GM12878 (cell line): ENCODE measurements at regions not wholly inside any gene's neighbourhood (a gene's known extent, or its start where the extent isn't known, plus 50 kb on each side); places are given as distances from the start of the nearest gene placed in this dataset.

ENCODE experiments used
- CHD2 ChIP-seq: IDR thresholded peaks from 2 replicates; pipeline ENCODE4 v1.6.1; 2011; ENCODE audit warnings: low read depth, low read length, improper control_type of control experiment, borderline replicate concordance
- CREB1 ChIP-seq: IDR thresholded peaks from 2 replicates; pipeline ENCODE4 v1.6.1; 2012; ENCODE audit warnings: low read depth, mild to moderate bottlenecking, inconsistent platforms
- EGR1 ChIP-seq, 2 experiments: IDR thresholded peaks; 1 replicate in 1 of 2; 2 replicates in 1 of 2; pipeline ENCODE4 v1.6.1; 2011 to 2012; ENCODE audit warnings: low read depth in 2 of 2, low read length in 2 of 2, borderline replicate concordance in 1 of 2, mild to moderate bottlenecking in 1 of 2, moderate library complexity in 1 of 2
- EZH2 ChIP-seq: IDR thresholded peaks from 2 replicates; pipeline ENCODE4 v1.6.1; 2012; ENCODE audit warnings: low read depth, mild to moderate bottlenecking, control low read depth, inconsistent platforms, low read length, borderline replicate concordance; ENCODE audit not compliant: control insufficient read depth
- JUNB ChIP-seq: IDR thresholded peaks from 2 replicates; pipeline ENCODE4 v1.6.1; 2016; ENCODE audit warnings: antibody characterized with exemption, mild to moderate bottlenecking
- MAX ChIP-seq: IDR thresholded peaks from 2 replicates; pipeline ENCODE4 v1.6.1; 2012; ENCODE audit warnings: low read depth, low read length, improper control_type of control experiment
- MXI1 ChIP-seq: fragments of 150-350 bp; IDR thresholded peaks from 2 replicates; pipeline ENCODE4 v1.6.1; 2011; ENCODE audit warnings: low read depth, mild to moderate bottlenecking, inconsistent platforms, low read length, improper control_type of control experiment
- NR2C2 ChIP-seq: IDR thresholded peaks from 2 replicates; pipeline ENCODE4 v1.6.1; 2011; ENCODE audit warnings: borderline replicate concordance, low read depth; ENCODE audit not compliant: control insufficient read depth, insufficient read length
- POLR2A ChIP-seq: IDR thresholded peaks from 2 replicates; pipeline ENCODE4 v1.6.1; 2011; ENCODE audit warnings: low read depth, mild to moderate bottlenecking, low read length
- SPI1 ChIP-seq: IDR thresholded peaks from 2 replicates; pipeline ENCODE4 v1.6.1; 2011; ENCODE audit warnings: low read depth, mild to moderate bottlenecking, low read length, moderate library complexity, borderline replicate concordance; ENCODE audit not compliant: insufficient read depth
- YY1 ChIP-seq: IDR thresholded peaks from 2 replicates; pipeline ENCODE4 v1.6.1; 2011; ENCODE audit warnings: low read depth, mild to moderate bottlenecking, low read length
- TF ChIP-seq, protein P1 (sequence below), 3 experiments: IDR thresholded peaks in 2 of 3; conservative IDR thresholded peaks in 1 of 3; 2 replicates each; pipeline ENCODE4 v1.5.1; 2011; ENCODE audit warnings: low read depth in 3 of 3, low read length in 3 of 3, mild to moderate bottlenecking in 3 of 3, control low read depth in 2 of 3, moderate library complexity in 2 of 3, inconsistent platforms in 1 of 3, mixed read lengths in 1 of 3; ENCODE audit not compliant: control insufficient read depth in 2 of 3, insufficient read depth in 1 of 3; ENCODE audit errors: extremely low read depth in 1 of 3

DNA sequence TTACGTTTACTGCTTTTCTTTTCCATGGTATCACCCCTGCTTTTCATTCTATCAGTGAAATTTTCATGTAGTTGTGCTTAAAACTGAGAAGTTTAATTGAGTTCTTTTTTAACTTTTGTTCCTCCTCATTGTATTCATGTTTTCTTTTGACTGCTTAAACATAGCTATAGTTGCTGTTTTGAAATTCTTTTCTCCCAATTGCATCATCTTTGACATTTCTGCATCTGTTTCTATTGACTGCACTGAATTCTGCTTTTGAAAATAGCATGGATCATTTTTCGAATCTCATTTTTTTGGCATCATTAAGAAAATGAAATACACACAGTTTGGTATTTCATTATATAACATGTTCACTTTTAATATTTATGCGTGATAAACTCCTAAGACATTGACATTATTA lies 694.9 kb downstream of the MECOM start:
- TF ChIP-seq, protein P1, sequence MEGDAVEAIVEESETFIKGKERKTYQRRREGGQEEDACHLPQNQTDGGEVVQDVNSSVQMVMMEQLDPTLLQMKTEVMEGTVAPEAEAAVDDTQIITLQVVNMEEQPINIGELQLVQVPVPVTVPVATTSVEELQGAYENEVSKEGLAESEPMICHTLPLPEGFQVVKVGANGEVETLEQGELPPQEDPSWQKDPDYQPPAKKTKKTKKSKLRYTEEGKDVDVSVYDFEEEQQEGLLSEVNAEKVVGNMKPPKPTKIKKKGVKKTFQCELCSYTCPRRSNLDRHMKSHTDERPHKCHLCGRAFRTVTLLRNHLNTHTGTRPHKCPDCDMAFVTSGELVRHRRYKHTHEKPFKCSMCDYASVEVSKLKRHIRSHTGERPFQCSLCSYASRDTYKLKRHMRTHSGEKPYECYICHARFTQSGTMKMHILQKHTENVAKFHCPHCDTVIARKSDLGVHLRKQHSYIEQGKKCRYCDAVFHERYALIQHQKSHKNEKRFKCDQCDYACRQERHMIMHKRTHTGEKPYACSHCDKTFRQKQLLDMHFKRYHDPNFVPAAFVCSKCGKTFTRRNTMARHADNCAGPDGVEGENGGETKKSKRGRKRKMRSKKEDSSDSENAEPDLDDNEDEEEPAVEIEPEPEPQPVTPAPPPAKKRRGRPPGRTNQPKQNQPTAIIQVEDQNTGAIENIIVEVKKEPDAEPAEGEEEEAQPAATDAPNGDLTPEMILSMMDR (IDR thresholded peaks at IDR 0.05 in 2 of 3, conservative IDR thresholded peaks at IDR 0.05 in 1 of 3; ENCODE audit: control insufficient read depth in 2 of 3, extremely low read depth in 1 of 3, insufficient read depth in 1 of 3, low read depth in 3 of 3, low read length in 3 of 3) = no peak
- no peak for TF ChIP-seq SPI1
- TF ChIP-seq POLR2A = no peak
- no peak for TF ChIP-seq EGR1 (IDR thresholded peaks at IDR 0.05; ENCODE audit: borderline replicate concordance in 1 of 2, low read depth in 2 of 2, low read length in 2 of 2)
- no peak for TF ChIP-seq CREB1
- no peak for TF ChIP-seq JUNB
- TF ChIP-seq MXI1 = no peak
- TF ChIP-seq NR2C2 = no peak
- no peak for TF ChIP-seq EZH2
- TF ChIP-seq YY1 = no peak
- TF ChIP-seq MAX = no peak
- TF ChIP-seq CHD2 = no peak
